ENCODE measurements at regions not wholly inside any gene's neighbourhood (a gene's known extent, or its start where the extent isn't known, plus 50 kb on each side); places are given as distances from the start of the nearest gene placed in this dataset.
"Not testable (repeated sequence)": the region's sequence is repeated elsewhere in the genome, so short reads cannot be mapped to it uniquely, and the experiment has no call there.

DNA sequence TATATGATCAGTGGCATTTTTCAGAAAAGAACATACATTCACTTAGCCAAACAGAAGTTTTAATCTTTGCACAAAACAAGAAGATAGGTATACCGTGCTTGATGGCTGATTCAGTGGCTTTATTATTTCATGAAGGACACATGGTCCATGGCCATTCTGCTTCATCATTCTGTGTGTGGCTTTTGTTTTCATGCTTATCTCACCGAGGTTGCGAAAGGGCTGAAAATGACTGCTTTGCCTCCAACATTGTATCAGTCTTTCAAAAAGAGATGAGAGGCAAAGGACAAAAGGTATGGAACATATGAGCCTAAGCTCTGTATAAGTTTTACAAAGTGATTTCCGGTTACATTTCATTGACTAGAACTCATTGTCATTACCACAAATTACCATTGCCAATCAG lies 541.1 kb downstream of the RAB28 start:
- no peak for DNase-seq (ENCODE audit: low read depth in 2 of 2)

- DNase-seq (ENCODE audit: low read depth in 2 of 2), result no peak
Measured at GRCh38 chr4:12933760-12934221, 550.3 kb downstream of the RAB28 start.

DNA sequence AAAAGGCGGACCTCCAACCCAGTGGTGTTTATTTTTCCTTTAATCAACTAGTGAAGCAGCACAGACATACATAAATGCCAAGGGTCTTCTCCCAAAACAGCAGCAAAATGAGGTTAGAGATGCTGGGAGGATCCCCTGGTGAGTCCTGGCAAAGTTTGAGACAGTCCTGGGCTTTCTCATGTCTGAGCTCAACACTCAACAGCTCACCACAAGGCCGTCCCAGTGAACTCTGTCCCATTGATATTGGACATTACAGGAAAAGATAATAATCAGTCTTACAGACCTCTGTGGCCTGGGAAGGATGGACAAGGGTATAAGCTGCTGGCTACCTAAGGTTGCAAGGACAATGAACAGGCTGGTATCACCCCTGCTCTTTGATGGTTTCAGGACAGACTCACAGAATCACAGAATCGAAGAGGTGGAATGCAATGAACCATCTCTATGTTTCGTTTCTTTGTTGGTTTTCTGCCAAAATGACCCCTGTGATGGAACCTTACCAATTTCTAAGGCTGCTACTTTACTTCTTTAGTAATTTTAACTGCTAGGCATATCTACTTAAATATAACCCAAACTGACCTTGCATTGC lies 551.8 kb downstream of the RAB28 start:
- DNase-seq (ENCODE audit: low read depth in 2 of 2), result no peak

GRCh38 chr4:12929784-12930183 lies 554.4 kb downstream of the RAB28 start:
- no peak for DNase-seq (ENCODE audit: low read depth in 2 of 2)

GRCh38 chr4:12928751-12929150 lies 555.4 kb downstream of the RAB28 start:
- no peak for DNase-seq (ENCODE audit: low read depth in 2 of 2)

- no peak for DNase-seq (ENCODE audit: low read depth in 2 of 2)
Measured at GRCh38 chr4:12926189-12927066, 557.7 kb downstream of the RAB28 start.

DNA sequence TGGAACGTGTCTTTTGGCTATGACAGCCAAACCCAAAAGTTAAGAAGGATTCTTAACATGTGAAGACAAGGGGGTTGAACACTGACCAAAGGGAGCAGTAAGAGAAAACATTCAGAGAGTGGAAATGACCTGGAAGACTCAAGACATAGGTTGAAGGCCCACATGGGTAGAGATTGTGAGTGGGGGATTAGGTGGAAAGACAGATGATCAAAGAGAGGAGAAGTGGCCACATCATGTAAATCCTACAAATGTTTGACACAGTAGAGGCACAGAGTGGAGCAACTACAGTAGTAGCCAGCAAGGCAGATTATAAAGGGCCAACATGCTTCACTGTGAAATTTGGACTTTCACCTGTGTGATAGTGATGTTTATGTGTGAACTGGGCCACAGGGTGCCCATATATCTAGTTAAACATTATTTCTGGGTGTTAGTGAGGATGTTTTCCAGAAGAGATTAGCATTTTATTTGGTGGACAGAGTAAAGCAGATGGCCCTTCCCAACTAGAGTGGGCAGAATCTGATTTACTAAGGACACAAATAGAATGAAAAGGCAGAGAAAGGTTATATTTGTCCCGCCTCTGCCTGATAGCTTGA lies 559.3 kb downstream of the RAB28 start:
- DNase-seq (ENCODE audit: low read depth in 2 of 2), result no peak

- no peak for DNase-seq (ENCODE audit: low read depth in 2 of 2)
Measured at GRCh38 chr4:12924253-12924652, 559.9 kb downstream of the RAB28 start.

DNA sequence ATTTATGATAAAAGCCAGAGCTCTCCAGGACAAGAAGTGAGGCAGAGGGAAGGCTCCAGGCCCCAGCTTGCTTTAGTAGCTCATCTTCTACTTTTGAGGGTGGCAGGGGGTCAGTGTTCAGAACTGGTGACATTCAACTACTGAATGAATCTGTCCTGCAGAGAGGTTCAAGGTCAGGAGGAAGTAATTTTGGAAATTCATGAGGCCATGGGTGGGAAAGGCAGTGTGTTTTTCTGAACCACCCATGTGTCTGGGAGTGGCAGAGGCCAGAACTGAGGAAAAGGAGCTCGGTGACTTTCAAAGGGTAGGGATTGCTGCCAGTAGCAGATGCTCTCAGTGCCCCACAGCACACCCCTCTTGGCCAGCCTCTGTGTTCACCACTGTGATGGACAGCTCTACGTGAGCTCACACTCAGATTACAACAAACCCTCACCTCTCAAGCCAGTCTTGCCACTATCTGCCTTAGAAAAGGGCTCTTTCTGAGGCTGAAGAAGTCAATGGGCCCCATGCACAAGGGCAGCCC lies 571.2 kb downstream of the RAB28 start:
- DNase-seq (ENCODE audit: low read depth in 2 of 2), result no peak

DNA sequence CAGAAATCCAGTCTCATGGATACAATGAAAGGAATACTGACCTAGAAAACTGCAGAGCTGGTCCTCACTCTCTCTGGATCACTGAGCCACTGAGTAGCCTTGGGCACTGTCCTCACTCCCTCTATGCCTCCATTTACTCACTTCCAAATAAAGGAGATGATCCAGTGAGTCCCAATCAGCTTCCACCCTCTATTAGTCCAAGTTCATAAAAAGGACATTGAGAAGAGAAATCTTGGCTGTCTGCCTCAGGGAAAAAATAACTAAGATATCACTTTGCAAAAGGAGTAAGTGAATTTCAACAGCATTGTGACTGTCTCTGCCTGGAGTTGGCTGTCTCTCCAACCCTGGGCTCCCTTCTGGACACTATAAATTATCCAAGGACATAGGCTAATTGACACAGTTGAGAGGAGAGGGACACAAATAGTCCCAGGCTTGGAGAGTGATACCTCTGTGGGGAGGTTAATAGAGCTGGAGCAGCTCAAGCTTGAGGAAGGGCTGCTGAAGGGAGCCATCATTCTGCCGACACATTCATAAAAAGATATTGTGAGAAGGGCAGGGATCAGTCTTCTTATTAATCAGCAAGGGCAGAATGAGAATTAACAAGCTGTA lies 572.3 kb downstream of the RAB28 start:
- no peak for DNase-seq (ENCODE audit: low read depth in 2 of 2)

DNA sequence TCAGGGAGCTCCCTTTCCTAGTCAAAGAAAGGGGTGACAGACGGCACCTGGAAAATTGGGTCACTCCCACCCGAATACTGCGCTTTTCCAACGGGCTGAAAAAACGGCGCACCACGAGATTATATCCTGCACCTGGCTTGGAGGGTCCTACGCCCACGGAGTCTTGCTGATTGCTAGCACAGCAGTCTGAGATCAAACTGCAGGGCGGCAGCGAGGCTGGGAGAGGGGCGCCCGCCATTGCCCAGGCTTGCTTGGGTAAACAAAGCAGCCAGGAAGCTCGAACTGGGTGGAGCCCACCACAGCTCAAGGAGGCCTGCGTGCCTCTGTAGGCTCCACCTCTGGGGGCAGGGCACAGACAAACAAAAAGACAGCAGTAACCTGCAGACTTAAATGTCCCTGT lies 580.5 kb downstream of the RAB28 start:
- DNase-seq (ENCODE audit: low read depth in 2 of 2), result not testable (repeated sequence)

- no peak for DNase-seq (ENCODE audit: low read depth in 2 of 2)
Measured at GRCh38 chr4:12902735-12903134, 581.4 kb downstream of the RAB28 start.

GRCh38 chr4:12897954-12898353 lies 586.2 kb downstream of the RAB28 start:
- no peak for DNase-seq (ENCODE audit: low read depth in 2 of 2)

GRCh38 chr4:12894062-12894461 lies 590.1 kb downstream of the RAB28 start:
- DNase-seq (ENCODE audit: low read depth in 2 of 2), result no peak

- DNase-seq (ENCODE audit: low read depth in 2 of 2), result no peak
Measured at GRCh38 chr4:12889054-12889453, 595.1 kb downstream of the RAB28 start.

GRCh38 chr4:12884846-12885796 lies 599.0 kb downstream of the RAB28 start:
- no peak for DNase-seq (ENCODE audit: low read depth in 2 of 2)

GRCh38 chr4:12881945-12882584 lies 602.1 kb downstream of the RAB28 start:
- no peak for DNase-seq (ENCODE audit: low read depth in 2 of 2)

DNA sequence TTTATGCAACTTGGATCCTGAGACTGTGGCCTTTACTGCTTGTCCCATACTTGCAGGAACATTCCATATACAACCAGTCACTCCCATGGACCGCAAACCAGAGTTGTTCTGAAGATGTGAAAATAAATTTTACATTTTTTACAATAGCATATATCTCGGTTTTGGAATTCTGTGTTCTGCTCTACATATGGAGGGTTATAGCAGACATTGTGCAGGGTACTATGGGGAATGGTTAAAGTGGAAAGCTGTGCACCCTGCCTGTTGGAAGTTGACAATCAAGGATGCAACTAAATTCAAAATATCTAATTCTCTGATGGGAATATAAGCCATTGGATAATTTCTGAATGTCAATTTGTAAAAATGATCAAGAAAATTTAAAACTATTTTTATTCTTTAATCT lies 603.3 kb downstream of the RAB28 start:
- no peak for DNase-seq (ENCODE audit: low read depth in 2 of 2)

- DNase-seq (ENCODE audit: low read depth in 2 of 2), result no peak
Measured at GRCh38 chr4:12879496-12879895, 604.6 kb downstream of the RAB28 start.

- no peak for DNase-seq (ENCODE audit: low read depth in 2 of 2)
Measured at GRCh38 chr4:12875640-12876243, 608.4 kb downstream of the RAB28 start.
